ENCODE measurements at regions not wholly inside any gene's neighbourhood (a gene's known extent, or its start where the extent isn't known, plus 50 kb on each side); places are given as distances from the start of the nearest gene placed in this dataset.
"Not testable (repeated sequence)": the region's sequence is repeated elsewhere in the genome, so short reads cannot be mapped to it uniquely, and the experiment has no call there.

DNA sequence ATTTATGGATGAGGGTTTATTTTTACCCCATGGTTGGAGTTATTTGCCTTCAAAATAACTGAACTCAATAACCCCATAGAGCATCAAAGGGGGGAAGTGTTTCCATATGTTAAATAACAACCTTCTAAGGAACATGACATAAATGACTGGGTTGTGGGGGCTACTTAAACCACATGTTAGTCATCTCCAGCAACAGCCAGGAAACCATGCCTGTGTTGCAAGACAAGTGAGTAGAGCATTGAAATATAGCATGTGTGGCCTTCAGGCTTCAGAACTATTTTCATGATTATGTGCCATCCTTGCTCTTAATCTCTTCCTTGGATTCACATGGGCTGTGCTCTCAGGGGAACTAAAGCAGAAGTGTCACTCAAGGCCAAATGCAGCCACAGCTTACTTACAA, 431.2 kb downstream of the AGTPBP1 start:
- no peak for TF ChIP-seq CTCF (IDR thresholded peaks at IDR 0.05 in 8 of 11, conservative IDR thresholded peaks at IDR 0.05 in 3 of 11)
- no peak for TF ChIP-seq POLR2AphosphoS5 (IDR thresholded peaks at IDR 0.05)
- no peak for TF ChIP-seq POLR2A (IDR thresholded peaks at IDR 0.05)
- no peaks in the 10 kb centered on the region for H3K27me3 ChIP-seq (replicated peaks in 1 of 7)
- no peak overlapping the region for H3K27ac ChIP-seq
- no peak for DNase-seq
- no peak overlapping the region for H3K4me3 ChIP-seq
- no peaks in the 10 kb centered on the region for H3K36me3 ChIP-seq
- intact Hi-C loops (cut with DNase I; ENCODE audit: low total_unique reads): no loop called here
- peaks cover 0 to 32% (median 16%) of the 10 kb centered on the region in 8 donors for H3K9me3 ChIP-seq
- no peaks in the 10 kb centered on the region for H3K4me1 ChIP-seq

- no peak overlapping the region for H3K4me3 ChIP-seq
- H3K9me3 ChIP-seq: peaks cover 0 to under 1% (median 0%) of the 10 kb centered on the region in 8 donors
- intact Hi-C loops (cut with DNase I; ENCODE audit: low total_unique reads): no loop called here
- H3K27me3 ChIP-seq (replicated peaks in 1 of 7): no peaks in the 10 kb centered on the region
- H3K36me3 ChIP-seq: no peaks in the 10 kb centered on the region
- H3K27ac ChIP-seq: peak overlapping the region in 1 of 8 donors; percentile 22
- TF ChIP-seq POLR2AphosphoS5 (IDR thresholded peaks at IDR 0.05) (no peak), CTCF (IDR thresholded peaks at IDR 0.05 in 8 of 11, conservative IDR thresholded peaks at IDR 0.05 in 3 of 11) (no peak), POLR2A (IDR thresholded peaks at IDR 0.05) (no peak)
- WGBS, 5 donors: 70 to 79% (median 77%) methylated on average over 4 of the region's 4 CpGs
- DNase-seq: no peak
- no peaks in the 10 kb centered on the region for H3K4me1 ChIP-seq
These were observed 438.0 kb downstream of the AGTPBP1 start for GRCh38 chr9:85303757-85304134.

- 61 to 77% (median 73%) methylated on average over 7 of the region's 7 CpGs for WGBS, 5 donors
- H3K9me3 ChIP-seq: peaks cover 0 to 4% (median 0%) of the 10 kb centered on the region in 8 donors
- no peak overlapping the region for H3K4me3 ChIP-seq
- TF ChIP-seq POLR2A (IDR thresholded peaks at IDR 0.05) (no peak), CTCF (IDR thresholded peaks at IDR 0.05 in 8 of 11, conservative IDR thresholded peaks at IDR 0.05 in 3 of 11) (no peak), POLR2AphosphoS5 (IDR thresholded peaks at IDR 0.05) (no peak)
- no peaks in the 10 kb centered on the region for H3K27me3 ChIP-seq (replicated peaks in 1 of 7)
- DNase-seq: no peak
- no peaks in the 10 kb centered on the region for H3K36me3 ChIP-seq
- no peak overlapping the region for H3K27ac ChIP-seq
- H3K4me1 ChIP-seq: no peaks in the 10 kb centered on the region
- intact Hi-C loops (cut with DNase I; ENCODE audit: low total_unique reads): no loop called here
These were observed 438.6 kb downstream of the AGTPBP1 start for GRCh38 chr9:85302938-85303756.

DNA sequence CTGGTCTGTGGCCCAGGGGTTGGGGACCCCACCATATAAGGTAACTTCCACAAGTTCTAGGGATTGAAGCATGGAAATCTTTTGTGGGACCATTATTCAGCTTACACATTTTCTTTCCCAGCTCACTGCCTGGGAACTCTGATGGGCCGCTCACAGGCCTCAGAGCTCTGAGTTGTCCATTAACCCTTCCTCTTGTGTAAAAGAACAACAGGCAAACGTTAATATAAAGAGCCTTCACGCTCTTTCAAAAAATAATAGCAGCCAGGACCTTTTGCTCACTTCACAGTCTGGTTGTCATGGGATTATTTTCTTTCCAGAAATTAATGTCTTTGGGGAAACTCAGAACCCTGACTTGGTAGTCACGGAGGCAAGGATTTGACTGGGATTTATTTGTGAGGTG, 443.3 kb downstream of the AGTPBP1 start:
- H3K36me3 ChIP-seq: no peaks in the 10 kb centered on the region
- peaks cover 0 to 11% (median 3%) of the 10 kb centered on the region in 8 donors for H3K9me3 ChIP-seq
- TF ChIP-seq POLR2A (IDR thresholded peaks at IDR 0.05) (no peak), CTCF (IDR thresholded peaks at IDR 0.05 in 8 of 11, conservative IDR thresholded peaks at IDR 0.05 in 3 of 11) (no peak), POLR2AphosphoS5 (IDR thresholded peaks at IDR 0.05) (no peak)
- WGBS, 5 donors: 79 to 92% (median 87%) methylated on average over 4 of the region's 4 CpGs
- no peaks in the 10 kb centered on the region for H3K27me3 ChIP-seq (replicated peaks in 1 of 7)
- no peak overlapping the region for H3K27ac ChIP-seq
- no peaks in the 10 kb centered on the region for H3K4me1 ChIP-seq
- H3K4me3 ChIP-seq: no peak overlapping the region
- intact Hi-C loops (cut with DNase I; ENCODE audit: low total_unique reads): no loop called here
- no peak for DNase-seq

- intact Hi-C loops (cut with DNase I; ENCODE audit: low total_unique reads); H3K27ac ChIP-seq; H3K27me3 ChIP-seq (replicated peaks in 1 of 7); H3K4me3 ChIP-seq; H3K4me1 ChIP-seq; DNase-seq; H3K36me3 ChIP-seq: not testable (repeated sequence)
- WGBS, 5 donors: 64 to 94% (median 88%) methylated on average over 4 to 5 of the region's 5 CpGs
- H3K9me3 ChIP-seq: peaks cover 0 to 11% (median 3%) of the 10 kb centered on the region in 8 donors
These were observed 446.5 kb downstream of the AGTPBP1 start for GRCh38 chr9:85295244-85295643.

Measured in spleen (tissue), 11 donors.